NCI-H187 treated with DMSO at 0.1 percent for 48 hours (cell line): ENCODE measurements at regions not wholly inside any gene's neighbourhood (a gene's known extent, or its start where the extent isn't known, plus 50 kb on each side); places are given as distances from the start of the nearest gene placed in this dataset.

ENCODE experiments used
- DNase-seq: peaks from one replicate; lab custom pipeline; 2025; lab: John Stamatoyannopoulos, UW

DNA sequence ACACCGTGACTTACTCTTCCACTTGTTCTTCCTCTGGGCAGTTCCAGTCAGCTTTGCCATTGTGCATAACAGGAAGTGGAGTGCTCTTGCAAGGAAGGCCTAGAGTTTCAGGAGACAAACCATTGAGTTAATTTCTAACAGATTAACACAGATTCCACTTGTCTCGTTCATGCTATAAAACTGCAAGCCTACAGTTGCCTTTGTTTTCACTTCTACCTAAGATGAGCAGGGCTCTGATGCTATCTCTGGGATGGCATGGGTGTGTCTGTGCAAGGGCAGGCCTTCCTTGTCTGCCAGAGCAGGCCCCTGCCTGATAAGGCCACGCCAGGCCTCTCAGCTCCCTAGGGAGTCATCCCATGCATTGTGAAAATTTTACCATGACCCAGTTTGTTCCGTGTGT is 67.7 kb upstream of the PGRMC2 start:
- DNase-seq = no peak

DNA sequence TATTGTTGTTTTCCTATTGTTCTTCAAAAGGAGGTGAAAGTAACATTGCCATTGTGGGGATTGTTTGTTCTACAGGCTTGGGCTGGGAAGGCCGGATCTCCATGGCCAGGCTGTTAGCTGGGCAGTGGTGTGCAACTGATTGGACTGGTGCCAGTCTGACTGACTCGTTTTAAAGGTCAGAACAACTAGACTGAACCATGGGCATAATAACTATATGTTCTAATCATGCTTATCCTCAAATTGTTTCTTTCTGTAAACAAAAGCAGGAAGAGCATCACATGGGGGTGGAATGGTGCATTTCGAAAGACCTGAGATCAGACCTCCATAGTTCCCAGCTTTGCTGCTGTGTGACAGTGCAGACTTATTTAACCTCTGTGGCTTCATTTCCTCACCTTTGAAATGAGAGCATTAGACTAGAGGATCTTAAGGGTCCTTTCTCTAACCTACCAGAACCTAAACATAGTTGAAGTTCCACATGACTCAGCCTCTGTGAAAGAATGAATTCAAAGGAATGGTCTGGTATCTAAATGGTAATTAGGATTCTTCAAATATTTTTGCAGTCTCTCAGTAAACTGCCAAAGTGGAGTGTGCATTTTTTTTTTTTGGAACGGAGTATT is 66.7 kb upstream of the PGRMC2 start:
- no peak for DNase-seq

DNA sequence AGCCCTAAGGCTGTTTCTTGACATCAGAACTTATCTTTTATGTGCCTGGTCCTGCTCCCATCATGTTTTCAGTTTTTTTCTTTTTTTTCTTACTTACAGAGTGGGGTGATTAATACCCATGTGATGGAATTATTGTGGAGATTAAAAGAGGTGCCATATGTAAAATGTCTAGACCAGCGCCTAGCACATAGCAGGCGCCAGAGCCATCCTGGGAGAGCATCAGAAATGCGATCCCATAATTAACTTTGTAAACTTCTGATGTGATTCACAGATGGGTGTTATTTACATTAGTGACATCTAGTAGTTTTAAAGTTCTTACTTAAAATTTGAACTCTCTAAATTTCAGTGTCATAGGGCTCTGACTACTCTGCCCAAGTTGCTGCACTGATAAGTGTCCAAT is 66.2 kb upstream of the PGRMC2 start:
- no peak for DNase-seq

DNA sequence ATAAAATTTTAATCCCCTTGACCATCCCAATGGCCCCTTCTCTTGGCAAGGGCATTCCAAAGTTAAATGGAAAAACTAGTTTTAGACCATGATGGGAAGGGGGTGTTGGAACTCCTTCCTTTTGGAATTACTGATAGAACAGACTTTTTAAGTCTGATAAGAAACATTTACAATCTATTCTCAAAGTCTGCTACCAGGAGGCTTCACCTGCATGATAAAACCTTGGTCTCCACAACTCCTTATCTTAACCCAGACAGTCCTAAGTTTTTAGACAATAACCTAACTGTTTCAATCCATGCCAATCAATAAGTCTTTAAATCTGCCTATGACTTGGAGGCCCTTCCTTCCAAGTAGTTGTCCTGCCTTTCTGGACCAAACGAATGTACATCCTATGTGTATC is 63.9 kb upstream of the PGRMC2 start:
- no peak for DNase-seq

DNA sequence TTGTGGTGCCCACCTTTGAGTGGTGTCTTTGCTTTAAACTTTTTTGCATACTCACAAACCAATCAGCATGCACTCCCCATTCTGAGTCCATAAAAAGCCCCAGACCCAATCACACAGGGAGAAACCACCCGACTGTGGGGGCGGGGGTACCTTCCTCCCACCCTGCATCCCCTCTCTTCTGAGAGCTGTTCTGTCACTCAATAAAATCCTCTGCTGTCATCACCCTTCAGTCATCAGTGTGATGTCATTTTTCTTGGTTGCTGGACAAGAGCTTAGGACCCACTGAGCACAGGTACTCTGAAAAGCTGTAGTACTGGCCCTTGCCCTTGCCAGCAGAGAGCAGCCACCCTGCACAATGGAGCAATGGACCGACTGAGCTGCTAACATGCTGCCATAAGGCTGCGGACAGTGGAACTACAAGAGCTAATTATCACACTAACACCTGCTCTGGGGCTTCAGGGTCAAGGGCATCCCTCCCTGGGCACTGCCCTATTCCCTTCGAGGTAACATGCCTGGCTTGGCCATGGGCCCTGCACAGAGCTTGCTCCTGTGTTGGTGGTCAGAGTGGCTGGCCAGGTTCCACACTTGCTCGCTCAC is 62.9 kb upstream of the PGRMC2 start:
- DNase-seq = no peak

DNA sequence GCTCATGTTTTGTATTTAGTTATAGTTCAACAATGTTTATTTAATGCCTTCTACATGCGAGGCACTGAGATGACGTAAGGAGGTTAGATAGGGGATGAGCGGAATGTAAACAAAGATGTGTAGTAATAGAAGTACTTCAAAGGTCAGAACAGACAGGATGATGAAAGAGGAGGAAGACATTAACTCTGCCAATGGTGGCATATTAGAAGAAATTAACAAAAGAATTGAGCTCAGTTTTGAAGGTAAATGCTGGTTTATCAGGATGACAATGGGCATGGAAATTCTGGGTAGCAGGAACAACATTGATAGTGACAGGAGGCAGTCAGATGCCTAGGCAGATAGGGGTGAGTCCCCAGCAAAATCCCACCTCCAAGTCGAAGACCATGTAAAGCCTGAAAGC is 62.3 kb upstream of the PGRMC2 start:
- DNase-seq = no peak

DNA sequence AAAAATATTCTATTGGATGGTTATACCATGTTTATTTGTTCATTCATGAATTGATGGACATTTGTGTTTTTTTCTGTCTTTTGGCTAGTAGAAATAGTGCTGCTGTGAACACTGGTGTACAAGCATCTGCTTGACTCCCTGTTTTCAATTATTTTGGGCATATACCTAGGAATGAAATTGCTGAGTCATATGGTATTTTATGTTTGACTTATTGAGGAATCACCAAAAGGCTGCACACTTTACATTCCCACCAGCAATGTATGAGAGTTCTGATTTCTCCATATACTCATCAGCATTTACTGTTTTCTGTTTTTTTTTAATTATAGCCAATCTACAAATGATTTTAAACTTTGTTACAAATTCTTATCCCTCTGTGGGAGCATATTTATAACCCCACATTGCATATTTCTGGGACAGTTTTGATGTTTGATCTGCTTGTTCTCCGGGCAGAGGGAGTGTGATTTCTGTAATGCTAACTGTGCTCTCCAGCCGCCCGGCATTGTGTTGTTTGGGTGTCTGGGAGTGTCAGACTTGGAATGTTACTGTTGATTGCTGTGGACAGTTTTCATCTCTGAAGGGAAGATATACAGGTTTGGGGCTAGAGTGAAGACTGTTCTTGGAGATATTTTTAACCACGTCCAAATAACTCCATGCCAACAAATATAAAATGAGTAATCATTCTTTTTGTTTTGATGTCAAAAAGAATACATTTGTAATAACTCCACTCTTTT is 60.5 kb upstream of the PGRMC2 start:
- DNase-seq = no peak

DNA sequence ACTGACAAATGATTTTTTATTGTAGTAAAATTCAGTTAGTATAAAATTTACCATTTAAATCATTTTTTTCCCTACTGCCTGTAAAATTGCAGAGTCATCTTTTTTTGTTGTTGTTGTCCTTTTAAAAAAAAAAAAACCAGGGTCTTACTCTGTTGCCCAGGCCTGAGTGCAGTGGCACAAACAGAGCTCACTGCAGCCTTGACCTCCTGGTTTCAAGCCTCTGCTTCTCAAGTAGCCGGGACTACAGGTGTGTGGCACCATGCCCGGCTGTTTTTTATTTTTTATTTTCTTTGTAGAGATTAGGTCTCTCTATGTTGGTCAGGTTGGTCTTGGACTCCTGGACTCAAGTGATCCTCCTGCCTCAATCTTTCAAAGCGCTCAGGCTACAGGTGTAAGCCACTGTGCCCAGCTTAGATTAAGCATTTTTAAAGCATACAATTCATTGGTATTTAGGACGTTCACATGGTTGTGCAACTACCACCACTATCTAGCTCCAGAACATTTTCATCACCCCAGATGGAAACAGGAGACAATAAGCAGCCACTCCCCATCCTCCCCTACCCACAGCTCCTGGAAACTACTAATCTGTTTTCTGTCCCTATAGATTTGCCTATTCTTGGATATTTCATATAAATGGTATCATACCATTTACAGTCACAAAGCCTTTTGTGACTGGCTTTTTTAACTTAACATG is 59.7 kb upstream of the PGRMC2 start:
- no peak for DNase-seq

DNA sequence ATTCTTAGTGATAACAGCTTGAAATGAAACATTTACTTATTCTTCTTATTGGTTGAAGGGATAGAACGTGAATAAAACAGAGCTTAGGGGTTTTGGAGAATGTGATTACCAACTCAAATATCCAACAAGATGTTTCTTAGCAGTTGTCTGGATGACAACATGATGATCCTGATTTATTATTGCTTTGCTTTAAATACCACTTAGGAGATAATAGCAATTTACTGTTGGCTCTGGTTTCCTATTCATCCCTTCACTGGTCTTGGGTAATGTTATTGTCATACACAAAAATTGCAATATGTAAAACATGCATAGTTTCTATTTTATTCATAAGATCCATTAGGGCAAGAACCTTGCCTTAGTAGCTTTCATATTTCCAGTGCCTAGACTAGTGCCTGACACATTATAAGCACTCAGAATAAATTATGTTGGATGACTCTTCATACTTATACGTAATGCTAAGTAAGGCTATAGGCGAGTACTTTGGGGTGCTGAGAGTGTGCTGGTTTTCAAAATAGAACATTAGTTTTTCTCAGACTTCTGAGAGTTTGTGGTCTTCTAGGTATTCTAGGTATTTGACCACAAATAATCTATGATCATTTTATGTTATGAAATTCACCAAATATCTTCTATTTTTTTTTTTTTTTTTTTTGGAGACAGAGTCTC is 58.6 kb upstream of the PGRMC2 start:
- DNase-seq = no peak

DNA sequence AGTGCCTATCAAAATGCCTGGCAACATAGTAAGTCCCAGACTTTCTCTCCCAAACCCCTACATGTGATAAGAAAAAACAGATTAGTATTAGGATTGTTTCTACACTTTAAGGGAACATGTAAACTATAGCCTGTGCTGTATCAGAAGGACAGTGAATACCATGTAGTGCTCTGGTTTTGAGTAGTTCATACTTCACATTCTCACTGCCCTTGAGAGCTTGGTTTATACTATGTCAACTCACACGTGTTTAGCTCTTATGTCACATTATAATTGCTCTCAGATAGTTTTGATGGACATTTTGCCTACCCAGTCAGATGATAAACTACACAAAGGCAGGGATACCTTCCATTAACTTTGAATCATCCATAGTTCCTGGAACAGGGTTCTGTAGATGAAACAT is 58.0 kb upstream of the PGRMC2 start:
- no peak for DNase-seq

DNA sequence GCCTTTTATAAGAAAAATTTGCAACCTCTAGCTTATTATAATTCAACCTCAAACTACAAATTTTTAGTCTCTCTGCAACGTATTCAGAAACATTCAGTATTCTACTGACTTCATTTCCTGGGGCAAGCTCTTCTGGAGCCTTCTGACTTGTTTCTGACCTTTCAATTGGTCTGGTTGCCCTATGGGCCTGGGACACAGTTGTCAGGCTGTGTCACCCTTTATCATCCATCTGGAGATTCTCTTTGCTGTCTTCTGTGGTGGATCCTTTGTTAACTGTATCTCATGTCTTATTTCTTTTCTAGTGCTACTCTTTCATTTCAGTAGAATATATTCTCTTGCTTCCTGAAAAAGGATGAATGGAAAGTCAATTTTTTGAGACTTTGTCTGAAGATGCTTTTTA is 55.1 kb upstream of the PGRMC2 start:
- no peak for DNase-seq

DNA sequence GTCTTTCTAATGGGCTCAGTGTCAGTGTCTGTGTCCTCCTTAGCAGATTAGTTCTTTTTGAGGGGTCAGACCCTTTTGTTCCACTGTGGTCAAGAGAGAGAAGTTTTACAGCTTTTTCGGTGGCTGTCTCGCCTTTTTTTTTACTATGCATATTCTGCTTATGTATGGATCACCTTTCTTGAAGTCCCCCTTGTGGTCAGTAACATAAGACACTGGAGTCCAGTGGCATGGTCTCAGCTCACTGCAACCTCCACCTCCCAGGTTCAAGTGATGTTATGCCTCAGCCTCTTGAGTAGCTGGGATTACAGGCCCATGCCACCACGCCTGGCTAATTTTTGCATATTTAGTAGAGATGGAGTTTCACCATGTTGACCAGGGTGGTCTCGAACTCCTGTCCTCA is 54.0 kb upstream of the PGRMC2 start:
- no peak for DNase-seq

DNA sequence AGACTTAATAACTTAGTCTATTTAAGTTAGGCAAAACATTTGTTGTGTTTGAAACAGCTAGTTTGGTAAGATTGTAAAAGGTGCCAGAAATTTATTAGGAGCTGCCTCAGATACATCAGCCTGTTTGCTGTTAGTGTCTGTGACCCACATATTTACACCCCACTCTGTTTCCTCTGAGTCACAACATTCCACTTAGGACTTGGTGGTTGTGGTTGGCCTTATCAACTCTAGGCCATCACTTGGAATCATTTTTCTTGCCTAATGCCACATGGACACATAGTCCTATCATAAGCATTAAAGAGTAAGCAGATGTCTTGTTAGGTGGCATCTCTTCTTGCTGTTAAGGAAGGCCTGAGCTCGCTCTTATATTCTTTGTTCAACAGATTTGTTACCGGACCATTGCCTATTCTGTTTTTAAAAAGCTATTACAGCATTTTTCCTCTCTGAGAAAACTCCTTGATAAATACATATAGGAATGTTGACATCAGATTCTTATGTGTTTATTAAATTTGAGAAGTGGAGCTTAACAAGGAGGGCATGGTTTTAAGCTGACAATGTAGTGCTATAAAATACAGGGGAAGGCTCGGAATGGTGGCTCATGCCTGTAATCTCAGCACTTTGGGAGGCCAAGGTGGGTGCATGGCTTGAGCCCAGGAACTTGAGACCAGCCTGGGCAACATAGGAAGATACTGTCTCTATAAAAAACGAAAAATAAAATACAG is 51.2 kb upstream of the PGRMC2 start:
- DNase-seq = no peak

DNA sequence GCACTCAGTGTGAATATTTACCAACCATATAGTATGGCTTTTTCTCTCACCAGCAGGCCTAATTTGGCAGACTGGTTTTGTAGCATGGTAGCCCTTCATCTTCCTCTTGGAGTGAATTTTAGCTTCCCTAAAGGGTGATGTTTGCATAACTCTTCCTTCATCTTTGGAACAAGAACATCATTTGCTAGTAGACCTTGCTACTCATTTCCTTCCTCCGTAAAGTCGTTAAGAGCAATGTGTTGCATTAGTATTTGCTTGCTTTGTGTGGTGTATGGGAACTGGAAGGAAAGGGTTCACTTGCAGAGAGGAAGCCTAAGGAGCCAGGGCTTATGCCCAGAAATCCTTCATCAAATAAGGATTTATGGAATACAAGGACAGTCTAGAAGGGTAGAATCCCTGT is 50.2 kb upstream of the PGRMC2 start:
- DNase-seq = no peak
